ENCODE measurements at regions not wholly inside any gene's neighbourhood (a gene's known extent, or its start where the extent isn't known, plus 50 kb on each side); places are given as distances from the start of the nearest gene placed in this dataset.

DNA sequence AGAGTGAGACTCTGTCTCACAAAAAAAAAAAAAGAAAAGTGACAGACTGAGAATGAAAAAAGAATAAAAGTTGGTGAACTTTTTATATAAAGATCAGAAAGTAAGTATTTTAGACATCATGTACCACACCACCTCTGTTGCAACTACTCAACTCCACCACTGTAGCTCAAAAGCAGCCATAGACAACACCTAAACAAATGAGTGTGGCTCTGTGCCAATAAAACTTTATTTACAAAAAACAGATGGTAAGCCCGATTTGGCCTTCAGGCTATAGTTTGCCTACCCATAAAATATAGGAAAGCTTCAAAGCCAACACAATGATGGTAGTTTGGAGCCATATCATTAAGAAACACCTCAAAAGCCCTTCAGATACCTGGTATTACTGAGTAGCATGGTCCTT is 154.5 kb upstream of the FOXN3 start:
- TF ChIP-seq, protein P1, sequence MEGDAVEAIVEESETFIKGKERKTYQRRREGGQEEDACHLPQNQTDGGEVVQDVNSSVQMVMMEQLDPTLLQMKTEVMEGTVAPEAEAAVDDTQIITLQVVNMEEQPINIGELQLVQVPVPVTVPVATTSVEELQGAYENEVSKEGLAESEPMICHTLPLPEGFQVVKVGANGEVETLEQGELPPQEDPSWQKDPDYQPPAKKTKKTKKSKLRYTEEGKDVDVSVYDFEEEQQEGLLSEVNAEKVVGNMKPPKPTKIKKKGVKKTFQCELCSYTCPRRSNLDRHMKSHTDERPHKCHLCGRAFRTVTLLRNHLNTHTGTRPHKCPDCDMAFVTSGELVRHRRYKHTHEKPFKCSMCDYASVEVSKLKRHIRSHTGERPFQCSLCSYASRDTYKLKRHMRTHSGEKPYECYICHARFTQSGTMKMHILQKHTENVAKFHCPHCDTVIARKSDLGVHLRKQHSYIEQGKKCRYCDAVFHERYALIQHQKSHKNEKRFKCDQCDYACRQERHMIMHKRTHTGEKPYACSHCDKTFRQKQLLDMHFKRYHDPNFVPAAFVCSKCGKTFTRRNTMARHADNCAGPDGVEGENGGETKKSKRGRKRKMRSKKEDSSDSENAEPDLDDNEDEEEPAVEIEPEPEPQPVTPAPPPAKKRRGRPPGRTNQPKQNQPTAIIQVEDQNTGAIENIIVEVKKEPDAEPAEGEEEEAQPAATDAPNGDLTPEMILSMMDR (IDR thresholded peaks at IDR 0.05; ENCODE audit: poor library complexity, severe bottlenecking), result no peak
- TF ChIP-seq POLR2AphosphoS5 (IDR thresholded peaks at IDR 0.05), result no peak
- TF ChIP-seq, protein P2, sequence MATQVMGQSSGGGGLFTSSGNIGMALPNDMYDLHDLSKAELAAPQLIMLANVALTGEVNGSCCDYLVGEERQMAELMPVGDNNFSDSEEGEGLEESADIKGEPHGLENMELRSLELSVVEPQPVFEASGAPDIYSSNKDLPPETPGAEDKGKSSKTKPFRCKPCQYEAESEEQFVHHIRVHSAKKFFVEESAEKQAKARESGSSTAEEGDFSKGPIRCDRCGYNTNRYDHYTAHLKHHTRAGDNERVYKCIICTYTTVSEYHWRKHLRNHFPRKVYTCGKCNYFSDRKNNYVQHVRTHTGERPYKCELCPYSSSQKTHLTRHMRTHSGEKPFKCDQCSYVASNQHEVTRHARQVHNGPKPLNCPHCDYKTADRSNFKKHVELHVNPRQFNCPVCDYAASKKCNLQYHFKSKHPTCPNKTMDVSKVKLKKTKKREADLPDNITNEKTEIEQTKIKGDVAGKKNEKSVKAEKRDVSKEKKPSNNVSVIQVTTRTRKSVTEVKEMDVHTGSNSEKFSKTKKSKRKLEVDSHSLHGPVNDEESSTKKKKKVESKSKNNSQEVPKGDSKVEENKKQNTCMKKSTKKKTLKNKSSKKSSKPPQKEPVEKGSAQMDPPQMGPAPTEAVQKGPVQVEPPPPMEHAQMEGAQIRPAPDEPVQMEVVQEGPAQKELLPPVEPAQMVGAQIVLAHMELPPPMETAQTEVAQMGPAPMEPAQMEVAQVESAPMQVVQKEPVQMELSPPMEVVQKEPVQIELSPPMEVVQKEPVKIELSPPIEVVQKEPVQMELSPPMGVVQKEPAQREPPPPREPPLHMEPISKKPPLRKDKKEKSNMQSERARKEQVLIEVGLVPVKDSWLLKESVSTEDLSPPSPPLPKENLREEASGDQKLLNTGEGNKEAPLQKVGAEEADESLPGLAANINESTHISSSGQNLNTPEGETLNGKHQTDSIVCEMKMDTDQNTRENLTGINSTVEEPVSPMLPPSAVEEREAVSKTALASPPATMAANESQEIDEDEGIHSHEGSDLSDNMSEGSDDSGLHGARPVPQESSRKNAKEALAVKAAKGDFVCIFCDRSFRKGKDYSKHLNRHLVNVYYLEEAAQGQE (IDR thresholded peaks at IDR 0.05; ENCODE audit: borderline replicate concordance), result no peak
- TF ChIP-seq EZH2 (IDR thresholded peaks at IDR 0.05; ENCODE audit: borderline replicate concordance, insufficient read depth, low read length, poor library complexity, severe bottlenecking), result no peak

All from neural cell (in vitro differentiated cells).